Activated effector memory CD4-positive, alpha-beta T cell treated with Interleukin-2 at 50 U/mL for 16 hours (primary cell): ENCODE measurements at regions not wholly inside any gene's neighbourhood (a gene's known extent, or its start where the extent isn't known, plus 50 kb on each side); places are given as distances from the start of the nearest gene placed in this dataset.
"Not testable (repeated sequence)": the region's sequence is repeated elsewhere in the genome, so short reads cannot be mapped to it uniquely, and the experiment has no call there.

Source experiments
- DNase-seq: peaks from one replicate; pipeline ENCODE4 v3.0.0-alpha.2; 2020

GRCh38 chr5:130708754-130709153 is 456.3 kb downstream of the HINT1 start:
- DNase-seq: no peak

- DNase-seq: no peak
These were observed 458.4 kb downstream of the HINT1 start for GRCh38 chr5:130706696-130707095.

DNA sequence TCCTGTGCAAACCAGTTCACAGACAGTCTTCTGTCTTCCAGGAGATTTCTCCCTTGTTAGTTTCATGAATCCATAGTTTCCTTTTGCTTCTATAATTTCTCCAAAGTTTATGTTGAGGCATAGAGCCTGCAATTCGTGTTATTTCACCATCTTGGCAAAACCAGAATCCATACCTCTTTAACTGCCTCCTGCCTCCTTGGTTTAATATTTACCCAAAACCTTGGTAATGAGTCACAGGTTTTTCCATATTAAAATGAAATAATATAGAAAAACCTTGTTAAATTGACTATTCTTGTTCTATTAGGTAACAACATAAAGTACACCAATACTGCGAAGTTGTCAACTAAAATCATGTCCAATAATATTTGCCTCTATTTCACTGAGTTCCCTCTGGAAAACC is 459.7 kb downstream of the HINT1 start:
- DNase-seq: no peak

DNA sequence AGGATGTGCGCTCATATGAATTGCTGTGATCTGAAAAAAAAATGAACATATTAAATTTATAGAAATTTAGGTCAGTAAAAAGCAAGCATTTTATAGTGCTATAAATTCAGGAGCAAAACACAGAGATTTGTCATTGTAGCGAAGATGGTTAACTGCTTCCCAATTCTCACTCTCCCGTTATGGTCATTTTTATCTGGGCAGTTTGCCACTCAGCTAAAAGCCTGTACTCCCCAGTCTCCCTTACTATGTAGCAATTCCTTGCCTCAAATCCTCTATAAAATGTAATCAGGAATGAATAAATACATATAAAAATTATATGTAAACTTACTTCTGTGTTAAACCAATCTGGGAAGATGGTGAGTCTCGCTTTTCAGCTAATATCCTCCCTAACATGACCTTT is 471.5 kb downstream of the HINT1 start:
- no peak for DNase-seq

GRCh38 chr5:130692770-130693169 is 472.3 kb downstream of the HINT1 start:
- DNase-seq: no peak

GRCh38 chr5:130689831-130690230 is 475.2 kb downstream of the HINT1 start:
- DNase-seq: no peak

GRCh38 chr5:130687085-130687733 is 477.8 kb downstream of the HINT1 start:
- DNase-seq: no peak

DNA sequence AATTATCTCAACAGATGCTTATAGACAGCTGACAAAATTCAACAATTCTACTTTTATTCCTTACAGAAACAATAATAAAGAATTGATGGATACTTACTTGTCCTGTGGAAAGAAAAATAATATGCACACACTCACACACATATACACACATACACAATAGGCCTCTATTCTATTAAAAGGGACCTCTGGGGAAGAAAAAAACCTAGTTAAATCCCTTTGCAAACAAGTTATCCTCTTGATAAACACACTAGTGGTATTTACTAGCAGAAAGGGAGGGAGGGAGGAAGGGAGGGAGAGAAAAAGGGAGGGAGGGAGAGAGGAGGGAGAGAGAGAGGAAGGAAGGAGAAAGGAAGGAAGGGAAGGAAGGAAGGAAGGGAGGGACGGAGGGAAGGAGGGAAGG is 486.4 kb downstream of the HINT1 start:
- DNase-seq: no peak

- no peak for DNase-seq
These were observed 498.6 kb downstream of the HINT1 start for GRCh38 chr5:130666462-130666861.

DNA sequence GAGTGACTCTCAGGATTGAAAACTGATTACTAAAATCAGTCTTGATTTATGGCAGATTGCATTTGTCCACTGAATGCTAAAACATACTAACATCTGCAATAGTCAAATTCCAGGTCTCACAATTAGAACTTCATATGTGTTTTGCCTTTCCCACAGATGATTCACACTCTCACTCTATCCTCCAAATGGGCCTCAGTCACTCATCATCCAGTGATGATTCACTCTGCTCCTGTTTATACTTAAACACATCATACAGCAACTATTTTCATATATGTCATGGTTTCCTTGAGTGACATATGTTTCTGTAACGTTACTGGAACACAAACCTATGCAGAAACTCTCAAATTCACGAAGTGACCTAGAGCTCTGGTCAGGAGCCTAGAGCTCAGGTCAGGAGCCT is 512.9 kb downstream of the HINT1 start:
- no peak for DNase-seq

DNA sequence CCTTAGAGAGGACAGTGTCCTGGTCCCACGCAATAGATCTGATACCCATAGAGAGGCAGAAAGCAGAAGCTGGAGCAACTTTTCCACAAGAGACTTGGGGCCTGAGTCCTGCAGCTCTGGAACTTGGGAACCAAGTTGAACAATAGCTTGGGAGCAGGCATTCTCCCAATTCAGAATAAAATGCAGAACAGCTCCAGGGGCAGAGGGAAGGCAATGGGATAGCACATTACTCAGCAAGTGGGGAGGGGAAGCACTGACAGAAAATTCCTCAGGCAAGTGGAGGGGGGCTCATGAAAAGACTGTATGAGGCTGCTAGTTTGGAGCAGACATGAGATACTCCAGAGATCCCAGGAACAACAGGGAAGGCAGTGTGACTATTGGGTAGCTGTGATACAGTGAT is 513.6 kb downstream of the HINT1 start:
- no peak for DNase-seq

DNA sequence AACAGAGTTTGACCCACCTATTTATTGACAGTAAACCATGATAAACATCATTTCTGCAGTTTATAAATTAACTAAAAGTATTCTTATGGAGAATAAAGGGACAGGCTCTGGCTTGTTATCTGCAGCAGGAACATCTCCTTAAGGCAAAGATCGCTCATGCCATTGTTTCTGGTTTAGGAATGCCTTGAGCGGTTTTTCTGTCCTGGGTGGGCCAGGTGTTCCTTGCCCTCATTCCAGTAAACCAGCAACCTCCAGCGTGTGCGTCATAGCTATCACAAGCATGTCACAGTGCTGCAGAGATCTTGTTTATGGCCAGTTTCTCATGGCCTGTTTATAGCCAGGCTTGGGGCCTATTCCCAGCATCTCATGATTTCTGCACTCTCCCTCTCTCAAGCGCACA is 521.7 kb downstream of the HINT1 start:
- DNase-seq: no peak

DNA sequence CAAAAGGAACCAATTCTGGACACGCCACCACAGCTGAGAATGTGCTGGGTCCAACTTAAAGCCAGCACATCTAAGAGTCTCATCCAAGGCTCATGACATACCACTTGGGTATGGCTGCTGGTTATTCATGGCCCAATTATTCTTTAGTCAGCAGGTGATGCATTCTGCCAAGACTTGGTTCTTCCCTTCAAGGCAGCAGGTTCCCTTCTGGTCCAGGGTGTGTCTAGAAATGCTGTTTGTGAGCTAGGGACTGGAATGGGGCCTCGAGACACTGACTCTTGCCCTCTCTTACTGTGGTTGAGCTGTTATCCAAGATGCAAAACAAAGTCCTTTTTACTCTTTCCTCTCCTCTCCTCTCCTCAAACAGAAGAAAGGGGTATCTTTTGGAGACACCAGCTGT is 522.6 kb downstream of the HINT1 start:
- no peak for DNase-seq

DNA sequence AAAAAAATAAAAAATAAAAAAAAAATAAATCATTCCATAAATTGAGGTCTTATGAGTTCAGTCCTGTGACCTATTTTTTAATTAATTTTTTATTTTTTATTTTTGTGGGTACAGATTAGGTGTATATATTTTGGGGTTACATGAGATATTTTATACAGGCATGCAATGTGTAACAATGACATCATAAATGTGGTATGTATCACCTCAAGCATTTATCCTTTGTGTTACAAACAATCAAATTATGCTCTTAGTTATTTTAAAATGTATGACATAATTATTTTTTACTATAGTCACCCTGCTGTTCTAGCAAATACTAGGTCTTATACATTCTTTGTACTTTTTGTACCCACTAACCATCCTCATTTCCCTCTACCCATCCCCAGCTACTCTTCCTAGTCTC is 537.9 kb downstream of the HINT1 start:
- no peak for DNase-seq

DNA sequence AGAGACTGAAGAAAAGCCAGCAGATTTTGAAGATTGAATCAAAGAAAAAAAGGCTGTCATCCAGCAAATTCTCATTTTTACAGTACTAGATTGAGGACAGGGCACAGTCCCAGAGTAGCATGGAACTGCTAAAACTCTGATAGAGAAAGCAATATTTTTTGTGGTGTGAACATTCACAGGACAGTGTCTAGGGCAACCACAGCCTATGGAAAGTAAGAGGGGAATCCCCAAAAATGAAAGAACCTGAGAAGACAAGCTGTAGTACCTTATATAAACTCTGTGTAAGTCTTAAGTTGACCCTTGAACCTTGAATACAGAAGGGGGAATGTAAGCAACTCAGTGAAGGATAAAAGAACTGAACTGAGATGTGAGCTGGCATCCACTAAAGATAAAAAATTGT is 540.3 kb downstream of the HINT1 start:
- DNase-seq: no peak

GRCh38 chr5:130616161-130616560 is 548.9 kb downstream of the HINT1 start:
- DNase-seq: no peak

DNA sequence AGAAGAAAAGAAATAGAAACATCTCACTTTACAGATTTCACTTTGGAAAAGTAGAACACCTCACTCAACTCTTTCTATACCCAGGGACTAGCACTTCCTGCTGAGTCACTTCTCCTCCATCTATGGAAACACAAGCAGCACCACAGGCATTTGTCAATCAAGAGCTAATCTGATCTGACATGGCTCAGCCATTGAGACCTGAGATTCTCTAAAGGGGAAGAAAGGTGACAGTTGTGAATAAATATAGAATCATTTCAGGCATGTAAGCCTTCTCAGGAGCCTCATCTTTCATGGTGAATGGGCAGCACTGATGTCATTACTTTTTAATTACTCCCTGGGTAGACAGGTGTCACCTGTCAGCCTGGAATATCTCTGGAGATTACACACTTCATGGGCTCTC is 559.8 kb downstream of the HINT1 start:
- no peak for DNase-seq

GRCh38 chr5:130596647-130597046 is 568.4 kb downstream of the HINT1 start:
- DNase-seq: not testable (repeated sequence)

DNA sequence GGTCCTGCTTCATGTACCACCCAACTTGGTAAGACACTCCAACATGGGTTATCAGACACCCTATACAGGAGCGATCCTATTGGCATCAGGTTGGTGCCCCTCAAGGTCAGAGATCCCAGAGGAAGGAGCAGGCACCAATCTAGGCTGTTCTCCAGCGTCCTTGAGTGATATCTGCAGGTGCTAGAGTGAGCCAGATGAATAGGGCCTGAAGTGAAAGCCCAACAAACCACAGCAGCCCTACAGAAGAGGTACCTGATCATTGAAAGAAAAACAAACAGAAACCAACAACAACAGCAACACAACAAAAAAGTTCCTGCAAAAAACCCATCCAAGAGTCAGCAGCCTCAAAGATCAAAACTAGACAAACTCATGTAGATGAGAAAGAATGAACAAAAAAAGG is 584.8 kb downstream of the HINT1 start:
- DNase-seq: no peak

DNA sequence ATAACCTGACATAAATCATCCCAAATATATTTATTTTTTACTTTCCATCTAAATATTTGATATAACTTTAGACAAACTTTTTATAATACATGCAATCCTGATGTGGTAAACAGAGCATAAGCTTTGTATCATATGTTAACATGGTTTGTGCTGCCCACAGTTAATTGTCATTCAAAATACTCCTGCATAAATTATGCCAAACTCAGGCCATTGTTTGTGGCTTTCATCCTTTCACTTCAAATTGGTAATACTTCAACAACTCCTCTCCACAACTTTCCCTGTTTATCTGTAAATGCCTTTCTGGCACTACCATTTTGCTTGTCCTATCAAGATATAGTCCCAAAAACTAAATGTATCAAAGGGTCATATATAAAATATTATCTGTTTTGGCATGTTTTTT is 586.7 kb downstream of the HINT1 start:
- no peak for DNase-seq

GRCh38 chr5:130571076-130571475 is 594.0 kb downstream of the HINT1 start:
- no peak for DNase-seq

GRCh38 chr5:130568791-130569190 is 596.3 kb downstream of the HINT1 start:
- no peak for DNase-seq

- DNase-seq: no peak
These were observed 609.6 kb downstream of the HINT1 start for GRCh38 chr5:130555429-130555828.

DNA sequence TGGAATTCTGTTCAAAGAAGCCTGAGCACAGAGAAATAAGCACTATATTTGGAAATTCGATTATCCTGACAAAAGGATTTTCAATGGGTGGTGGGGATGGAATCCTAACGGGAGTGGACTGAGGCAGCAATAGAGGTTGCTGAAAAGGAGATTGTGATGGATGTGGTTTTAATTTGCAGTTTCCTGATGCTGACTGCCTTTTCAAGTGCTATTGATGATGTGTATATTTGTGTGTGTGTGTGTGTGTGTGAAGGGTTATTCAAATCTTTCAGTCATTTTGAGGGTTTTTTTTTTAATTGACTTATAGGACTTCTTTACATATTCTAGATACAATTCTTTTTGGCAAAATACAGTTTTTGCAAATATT is 614.5 kb downstream of the HINT1 start:
- DNase-seq: no peak

- no peak for DNase-seq
These were observed 615.0 kb downstream of the HINT1 start for GRCh38 chr5:130549884-130550561.
